NCI-H524 (cell line): ENCODE measurements at regions not wholly inside any gene's neighbourhood (a gene's known extent, or its start where the extent isn't known, plus 50 kb on each side); places are given as distances from the start of the nearest gene placed in this dataset.

Source experiments
- DNase-seq, 2 experiments: peaks; one replicate each; lab custom pipeline; 2025; lab: John Stamatoyannopoulos, UW

GRCh38 chr3:35487376-35487775 is 151.9 kb upstream of the ARPP21 start:
- no peak for DNase-seq

- no peak for DNase-seq
Measured at GRCh38 chr3:35488526-35488925, 150.8 kb upstream of the ARPP21 start.

GRCh38 chr3:35492841-35493240 is 146.5 kb upstream of the ARPP21 start:
- no peak for DNase-seq

GRCh38 chr3:35498506-35499210 is 140.7 kb upstream of the ARPP21 start:
- no peak for DNase-seq

GRCh38 chr3:35500641-35501350 is 138.5 kb upstream of the ARPP21 start:
- DNase-seq: no peak

- no peak for DNase-seq
Measured at GRCh38 chr3:35502699-35503098, 136.6 kb upstream of the ARPP21 start.

GRCh38 chr3:35505181-35505580 is 134.1 kb upstream of the ARPP21 start:
- DNase-seq: peak; percentile 96 to 97

GRCh38 chr3:35505772-35506171 is 133.6 kb upstream of the ARPP21 start:
- DNase-seq: no peak

GRCh38 chr3:35519936-35520335 is 119.4 kb upstream of the ARPP21 start:
- DNase-seq: no peak

GRCh38 chr3:35521196-35521595 is 118.1 kb upstream of the ARPP21 start:
- no peak for DNase-seq

- no peak for DNase-seq
Measured at GRCh38 chr3:35522450-35522849, 116.9 kb upstream of the ARPP21 start.

GRCh38 chr3:35523074-35523473 is 116.3 kb upstream of the ARPP21 start:
- no peak for DNase-seq

GRCh38 chr3:35523838-35524237 is 115.5 kb upstream of the ARPP21 start:
- DNase-seq: no peak

- DNase-seq: no peak
Measured at GRCh38 chr3:35524856-35525255, 114.5 kb upstream of the ARPP21 start.

- DNase-seq: no peak
Measured at GRCh38 chr3:35528728-35529127, 110.6 kb upstream of the ARPP21 start.

- DNase-seq: no peak
Measured at GRCh38 chr3:35529337-35529736, 110.0 kb upstream of the ARPP21 start.

- DNase-seq: no peak
Measured at GRCh38 chr3:35537265-35537664, 102.1 kb upstream of the ARPP21 start.

GRCh38 chr3:35544976-35545375 is 94.3 kb upstream of the ARPP21 start:
- DNase-seq: no peak

GRCh38 chr3:35549690-35550089 is 89.6 kb upstream of the ARPP21 start:
- DNase-seq: no peak

GRCh38 chr3:35562141-35562540 is 77.2 kb upstream of the ARPP21 start:
- DNase-seq: peak; percentile 79 to 93

- no peak for DNase-seq
Measured at GRCh38 chr3:35565048-35565447, 74.3 kb upstream of the ARPP21 start.
